GM18505 (cell line): ENCODE measurements at regions not wholly inside any gene's neighbourhood (a gene's known extent, or its start where the extent isn't known, plus 50 kb on each side); places are given as distances from the start of the nearest gene placed in this dataset.

Source experiments
- ATAC-seq: cut with Tn5 transposase; IDR thresholded peaks from one replicate; pipeline ENCODE4 v1.9.1; 2021; ENCODE audit not compliant: unreplicated experiment
- POLR2A ChIP-seq: IDR thresholded peaks from 4 replicates; pipeline ENCODE4 v1.6.1; 2011; ENCODE audit warnings: borderline replicate concordance; ENCODE audit not compliant: insufficient read depth, insufficient read length; ENCODE audit errors: extremely low read depth

DNA sequence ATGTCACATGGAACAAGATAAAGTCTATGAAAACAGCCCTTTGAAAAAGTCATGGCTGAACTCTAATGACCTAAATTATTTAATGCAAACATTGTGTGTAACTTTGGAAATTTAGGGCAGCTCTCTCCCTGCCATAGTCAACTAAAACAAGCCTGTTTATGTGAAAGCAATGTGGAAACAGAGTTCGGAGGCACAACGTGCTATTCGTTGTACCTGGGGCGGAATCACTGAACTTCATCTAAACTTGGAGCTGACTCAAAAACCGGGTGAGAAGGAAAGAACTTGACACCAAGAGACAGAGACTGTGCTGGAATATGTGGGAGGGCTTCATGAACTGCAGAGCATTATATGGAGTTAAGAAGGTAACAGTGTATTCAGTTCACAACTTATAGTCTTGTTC, 764.9 kb upstream of the GOLIM4 start:
- no peak for ATAC-seq
- no peak for TF ChIP-seq POLR2A

DNA sequence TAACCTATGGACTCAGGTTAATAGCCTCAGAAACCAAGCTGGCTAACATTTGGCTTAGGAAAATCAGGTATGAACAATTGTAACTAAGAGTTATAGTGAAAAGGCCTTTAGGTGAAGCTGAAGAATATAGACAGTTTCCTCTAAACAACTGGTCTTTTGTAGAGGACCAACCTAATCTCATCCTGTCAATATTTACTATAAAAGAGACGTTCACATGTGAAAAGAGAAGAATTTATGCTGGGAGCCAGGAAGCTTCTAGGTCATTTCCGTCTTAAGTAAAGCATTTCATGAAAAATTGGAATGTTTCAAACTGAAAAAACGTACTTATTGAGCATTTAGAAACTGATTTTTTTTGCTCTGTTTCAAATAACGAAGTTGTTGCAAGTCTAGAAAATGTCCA, 764.3 kb upstream of the GOLIM4 start:
- no peak for ATAC-seq

GRCh38 chr3:168859574-168859973, 763.9 kb upstream of the GOLIM4 start:
- ATAC-seq = no peak
- TF ChIP-seq POLR2A = no peak

More for the DNA sequence above, 764.3 kb upstream of the GOLIM4 start:
- no peak for TF ChIP-seq POLR2A

GRCh38 chr3:168859143-168859542, 763.4 kb upstream of the GOLIM4 start:
- TF ChIP-seq POLR2A = no peak
- ATAC-seq = no peak

DNA sequence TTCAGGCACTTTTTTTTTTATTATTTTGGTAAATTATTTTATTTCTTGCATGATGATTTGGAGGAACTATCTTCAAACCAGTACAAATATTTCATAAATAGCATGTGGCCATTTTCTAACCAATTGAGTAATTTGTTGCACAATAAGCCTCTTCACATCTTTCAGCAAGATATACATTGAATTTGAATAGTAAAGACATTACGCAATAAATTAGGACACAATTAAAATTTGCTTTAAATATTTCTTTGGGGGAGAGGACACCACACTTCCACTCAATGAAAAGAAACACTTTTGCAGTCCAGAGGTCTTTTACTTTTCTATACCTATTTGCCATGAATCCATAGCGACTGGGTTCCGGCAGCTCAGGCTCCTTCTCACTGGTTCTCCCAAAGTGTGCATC, 762.6 kb upstream of the GOLIM4 start:
- no peak for TF ChIP-seq POLR2A
- ATAC-seq = no peak

DNA sequence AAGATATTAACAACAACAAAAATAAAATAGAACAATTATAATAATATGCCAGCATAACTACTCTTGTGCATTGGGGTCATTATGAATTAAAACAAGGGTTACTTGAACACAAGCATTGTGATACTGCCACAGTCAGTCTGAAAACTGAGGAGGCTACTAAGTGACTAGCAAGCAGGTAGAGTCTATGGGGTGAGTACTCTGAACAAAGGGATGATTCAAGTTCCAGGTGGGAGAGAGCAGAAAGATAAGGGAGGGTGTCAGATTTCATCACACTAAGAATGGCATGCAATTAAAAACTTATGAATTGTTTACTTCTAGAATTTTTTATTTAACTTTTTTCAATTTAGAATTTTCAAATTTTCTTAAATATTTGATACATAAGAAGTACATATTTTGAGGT, 754.4 kb upstream of the GOLIM4 start:
- ATAC-seq = no peak
- no peak for TF ChIP-seq POLR2A

- ATAC-seq = peak; percentile 63
- no peak for TF ChIP-seq POLR2A
Measured at GRCh38 chr3:168847291-168847883, 751.7 kb upstream of the GOLIM4 start.

DNA sequence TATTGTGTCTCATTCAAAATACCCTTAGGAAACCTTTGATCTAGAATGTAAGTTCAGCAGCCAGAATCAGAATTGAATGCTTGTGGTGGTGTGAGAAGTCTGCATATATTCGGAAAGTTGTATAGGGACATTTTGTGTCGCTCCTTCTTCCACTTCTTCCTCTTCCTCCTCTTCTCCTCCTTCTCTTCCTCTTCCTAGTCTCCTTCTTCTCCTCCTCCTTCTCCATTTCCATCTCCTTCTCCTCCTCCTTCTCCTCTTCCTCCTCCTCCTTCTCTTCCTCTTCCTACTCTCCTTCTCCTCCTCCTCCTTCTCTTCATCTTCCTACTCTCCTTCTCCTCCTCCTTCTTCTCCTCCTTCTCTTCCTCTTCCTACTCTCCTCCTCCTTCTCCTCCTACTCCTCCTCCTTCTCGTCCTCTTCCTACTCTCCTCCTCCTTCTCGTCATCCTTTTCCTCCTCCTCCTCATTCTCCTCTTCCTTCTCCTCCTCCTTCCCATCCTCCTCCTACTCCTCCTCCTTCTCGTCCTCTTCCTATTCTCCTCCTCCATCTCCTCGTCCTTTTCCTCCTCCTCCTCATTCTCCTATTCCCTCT, 749.3 kb upstream of the GOLIM4 start:
- no peak for TF ChIP-seq POLR2A
- ATAC-seq = no peak

GRCh38 chr3:168844472-168844871, 748.7 kb upstream of the GOLIM4 start:
- no peak for ATAC-seq
- no peak for TF ChIP-seq POLR2A

DNA sequence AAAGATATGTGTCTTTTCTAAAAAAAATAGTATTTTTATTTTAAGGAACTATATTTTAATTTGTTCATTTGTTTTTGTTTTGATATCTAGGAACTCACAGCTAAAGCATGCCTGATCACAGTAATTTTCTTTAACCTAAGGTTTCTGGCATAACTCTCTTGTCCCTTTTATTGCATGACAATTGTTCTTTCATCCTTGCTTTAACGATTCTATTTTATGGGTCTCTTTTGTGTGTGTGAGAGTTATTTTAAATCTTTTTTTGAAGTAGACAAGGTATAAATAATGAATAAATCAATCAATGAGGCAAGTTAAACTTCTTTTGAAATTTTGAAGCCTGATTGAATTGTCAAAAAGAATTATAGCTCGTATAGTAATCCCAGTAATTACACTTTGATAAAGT, 747.8 kb upstream of the GOLIM4 start:
- no peak for TF ChIP-seq POLR2A
- no peak for ATAC-seq

GRCh38 chr3:168839653-168840052, 743.9 kb upstream of the GOLIM4 start:
- ATAC-seq = no peak
- no peak for TF ChIP-seq POLR2A

DNA sequence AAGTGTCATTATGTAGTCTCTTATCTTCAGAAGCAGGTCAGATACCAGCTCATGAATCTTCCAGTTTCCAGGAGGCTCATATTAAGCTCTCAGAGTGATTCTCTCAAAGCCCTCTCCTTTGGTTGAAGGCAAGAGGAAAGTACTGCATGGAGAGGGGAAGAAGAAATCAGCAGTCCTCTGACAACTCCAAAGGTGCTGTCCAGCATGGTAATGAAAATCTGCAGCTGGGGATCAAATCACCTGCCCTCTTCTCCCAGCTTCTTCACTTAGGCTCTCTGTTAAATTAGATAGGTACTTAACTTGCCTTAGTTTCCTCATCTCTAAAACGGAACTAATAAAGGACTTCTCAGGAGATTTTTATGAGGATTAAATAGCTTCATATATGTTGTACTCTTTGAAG, 738.8 kb upstream of the GOLIM4 start:
- no peak for TF ChIP-seq POLR2A
- ATAC-seq = no peak

DNA sequence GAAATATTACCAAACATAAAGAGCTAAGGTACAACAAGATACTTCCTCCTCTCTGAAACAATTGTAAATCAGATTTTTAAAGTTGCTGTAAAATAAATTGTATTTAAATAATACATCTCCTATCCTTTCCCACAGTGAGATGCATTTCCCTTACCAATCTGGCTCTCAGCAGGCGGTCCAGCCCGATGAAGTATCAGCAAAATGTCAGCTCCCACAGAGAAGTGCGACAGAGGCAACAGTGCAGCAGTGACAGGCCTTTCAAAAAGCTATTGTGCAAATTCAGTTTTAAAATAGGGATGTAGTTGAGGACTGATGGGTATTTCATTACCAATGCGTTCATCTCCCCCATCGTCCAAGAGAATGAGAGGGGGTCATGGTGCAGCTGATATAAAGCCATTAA, 733.2 kb upstream of the GOLIM4 start:
- ATAC-seq = no peak
- no peak for TF ChIP-seq POLR2A

DNA sequence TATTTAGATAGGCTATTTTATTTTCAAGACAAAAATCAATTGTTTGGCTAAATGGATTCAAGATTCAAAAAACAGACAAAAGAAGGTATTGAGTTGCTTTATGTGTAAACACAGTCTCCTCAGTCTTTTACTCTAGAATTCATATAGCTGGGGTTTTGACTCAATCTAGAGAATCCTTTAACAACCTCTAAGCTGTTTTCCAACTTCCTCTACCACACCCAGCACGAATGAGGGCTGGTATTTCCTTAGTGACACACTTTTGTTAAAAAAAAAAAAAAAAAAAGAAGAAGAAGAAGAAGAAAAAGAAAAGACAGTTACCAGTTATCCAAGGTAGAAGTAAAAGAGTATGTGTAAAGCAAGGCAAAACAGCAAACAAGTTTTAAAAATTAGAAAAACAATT, 732.8 kb upstream of the GOLIM4 start:
- ATAC-seq = no peak
- no peak for TF ChIP-seq POLR2A

DNA sequence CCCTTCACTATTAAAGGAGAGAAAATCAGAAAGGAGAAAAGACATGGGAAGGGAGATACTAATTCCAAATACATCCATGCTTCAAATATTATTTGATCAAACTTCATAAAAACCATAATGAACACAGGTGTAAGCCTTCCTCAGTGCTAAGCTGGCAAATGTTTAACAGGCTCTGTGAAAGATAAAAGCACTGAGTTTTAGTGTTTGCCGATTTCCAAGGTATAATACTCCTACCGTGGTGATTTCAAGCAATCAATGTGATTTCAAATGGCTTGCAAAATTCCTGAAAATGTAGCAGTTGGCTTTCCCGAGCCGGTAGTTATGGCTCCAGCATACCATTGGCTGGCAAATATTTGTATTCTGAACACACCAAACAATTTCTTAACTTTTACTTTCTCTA, 732.3 kb upstream of the GOLIM4 start:
- ATAC-seq = no peak
- no peak for TF ChIP-seq POLR2A

- no peak for TF ChIP-seq POLR2A
- ATAC-seq = no peak
Measured at GRCh38 chr3:168824107-168824506, 728.4 kb upstream of the GOLIM4 start.

DNA sequence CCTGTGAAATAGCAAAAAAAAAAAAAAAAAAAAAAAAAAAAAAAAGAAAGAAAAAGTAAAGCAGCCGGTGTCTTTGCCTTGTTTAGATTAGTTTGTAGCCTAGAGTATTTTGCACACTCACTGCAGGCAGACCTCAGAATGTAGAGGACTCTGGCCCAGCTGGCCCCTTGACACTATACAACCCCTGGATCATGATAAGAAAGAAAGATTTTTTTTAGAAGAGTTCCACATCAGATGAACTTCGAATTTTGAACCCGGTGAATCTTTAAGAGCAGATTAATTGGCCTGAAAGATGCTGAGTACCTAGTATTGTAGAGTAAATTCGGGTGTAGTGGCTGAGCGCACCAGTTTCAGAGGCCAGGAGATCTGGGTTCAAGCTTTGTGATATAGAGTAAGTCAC, 727.7 kb upstream of the GOLIM4 start:
- TF ChIP-seq POLR2A = no peak

More for the DNA sequence above, 727.7 kb upstream of the GOLIM4 start:
- no peak for ATAC-seq
